Gastroesophageal sphincter (tissue), 4 donors: ENCODE measurements at regions not wholly inside any gene's neighbourhood (a gene's known extent, or its start where the extent isn't known, plus 50 kb on each side); places are given as distances from the start of the nearest gene placed in this dataset.

Experiments
- ATAC-seq: fragments of 150-250 bp; one replicate; pipeline ENCODE4 v1.9.1; 2016; ENCODE audit warnings: mild to moderate bottlenecking, moderate library complexity
- H3K27ac ChIP-seq, 4 donors: fragments of 200-600 bp; sonication (generic) in 3 of 4; 1 replicate in 3 of 4; 2 replicates in 1 of 4; pipeline ENCODE4 v1.5.1; 2016 to 2019
- H3K27me3 ChIP-seq: fragments of 200-600 bp; sonication (generic); one replicate; pipeline ENCODE4 v1.5.1; 2019
- H3K36me3 ChIP-seq, 2 donors: fragments of 200-600 bp; sonication (generic); one replicate each; pipeline ENCODE4 v1.5.1; 2019; ENCODE audit warnings: control low read depth in 1 of 2
- H3K4me1 ChIP-seq, 3 donors: fragments of 200-600 bp; sonication (generic); 1 replicate in 2 of 3; 2 replicates in 1 of 3; pipeline ENCODE4 v1.5.1; 2016 to 2019; ENCODE audit warnings: control low read depth in 2 of 3
- H3K4me3 ChIP-seq, 2 donors: fragments of 200-600 bp; sonication (generic); one replicate each; pipeline ENCODE4 v1.5.1; 2019; ENCODE audit warnings: mild to moderate bottlenecking in 1 of 2, moderate library complexity in 1 of 2
- H3K9me3 ChIP-seq, 3 donors: fragments of 200-600 bp; sonication (generic); one replicate each; pipeline ENCODE4 v1.5.1; 2017 to 2019; ENCODE audit warnings: control low read depth in 2 of 3
- CTCF ChIP-seq, 4 experiments: fragments of 200-600 bp in 2 of 4; fragments of 450-650 bp in 2 of 4; sonication (generic) in 1 of 4; IDR thresholded peaks; one replicate each; pipeline ENCODE4 v1.5.1; 2017 to 2019; ENCODE audit warnings: antibody characterized with exemption in 4 of 4, mild to moderate bottlenecking in 2 of 4, moderate library complexity in 2 of 4
- EP300 ChIP-seq: sonication (generic); formaldehyde crosslinking; IDR thresholded peaks from one replicate; pipeline ENCODE4 v1.6.1; 2017; ENCODE audit warnings: antibody characterized with exemption, mild to moderate bottlenecking
- POLR2A ChIP-seq, 2 donors: fragments of 450-650 bp; IDR thresholded peaks; one replicate each; pipeline ENCODE4 v1.6.1; 2017; ENCODE audit warnings: antibody characterized with exemption in 2 of 2, mild to moderate bottlenecking in 2 of 2, moderate library complexity in 1 of 2
- POLR2AphosphoS5 ChIP-seq: sonication (generic); formaldehyde crosslinking; IDR thresholded peaks from one replicate; pipeline ENCODE4 v1.6.1; 2017; ENCODE audit warnings: antibody characterized with exemption
- WGBS, 2 donors: methylation state at CpG; one replicate each; pipeline ENCODE4 v1.1.5; 2018; ENCODE audit warnings: low coverage in 1 of 2; 5-methylcytosine and 5-hydroxymethylcytosine counted together

GRCh38 chr18:71025505-71026225 lies 736.8 kb downstream of the SOCS6 start:
- H3K4me1 ChIP-seq = no peaks in the 10 kb centered on the region
- H3K36me3 ChIP-seq = no peaks in the 10 kb centered on the region
- no peak overlapping the region for H3K27ac ChIP-seq
- ATAC-seq = no peak
- H3K27me3 ChIP-seq = no peaks in the 10 kb centered on the region
- 65% methylated on average over 6 of the region's 6 CpGs for WGBS, 2 donors
- no peaks in the 10 kb centered on the region for H3K9me3 ChIP-seq
- H3K4me3 ChIP-seq = no peak overlapping the region
- no peak for TF ChIP-seq EP300
- no peak for TF ChIP-seq POLR2A (IDR thresholded peaks at IDR 0.05)
- no peak for TF ChIP-seq POLR2AphosphoS5
- no peak for TF ChIP-seq CTCF (IDR thresholded peaks at IDR 0.05)

- WGBS, 2 donors = 82 to 92% methylated on average over 1 of the region's 1 CpG
- ATAC-seq = no peak
Measured at GRCh38 chr18:71022389-71022788, 733.5 kb downstream of the SOCS6 start.

GRCh38 chr18:71021030-71021362 lies 732.2 kb downstream of the SOCS6 start:
- ATAC-seq = no peak
- TF ChIP-seq POLR2A (IDR thresholded peaks at IDR 0.05) (no peak), EP300 (no peak), CTCF (IDR thresholded peaks at IDR 0.05) (no peak), POLR2AphosphoS5 (no peak)
- H3K36me3 ChIP-seq = no peaks in the 10 kb centered on the region
- no peaks in the 10 kb centered on the region for H3K4me1 ChIP-seq
- peaks cover 0 to under 1% (median 0%) of the 10 kb centered on the region in 3 donors for H3K9me3 ChIP-seq
- H3K4me3 ChIP-seq = no peak overlapping the region
- 96 to 98% methylated on average over 2 of the region's 2 CpGs for WGBS, 2 donors
- no peaks in the 10 kb centered on the region for H3K27me3 ChIP-seq
- no peak overlapping the region for H3K27ac ChIP-seq

More at GRCh38 chr18:71022389-71022788, 733.5 kb downstream of the SOCS6 start:
- H3K4me1 ChIP-seq = no peaks in the 10 kb centered on the region
- H3K27ac ChIP-seq = no peak overlapping the region
- H3K4me3 ChIP-seq = no peak overlapping the region
- H3K36me3 ChIP-seq = no peaks in the 10 kb centered on the region
- TF ChIP-seq POLR2A (IDR thresholded peaks at IDR 0.05) (no peak), POLR2AphosphoS5 (no peak), EP300 (no peak), CTCF (IDR thresholded peaks at IDR 0.05) (no peak)
- no peaks in the 10 kb centered on the region for H3K27me3 ChIP-seq
- no peaks in the 10 kb centered on the region for H3K9me3 ChIP-seq

GRCh38 chr18:71020342-71021029 lies 731.6 kb downstream of the SOCS6 start:
- no peaks in the 10 kb centered on the region for H3K4me1 ChIP-seq
- no peaks in the 10 kb centered on the region for H3K27me3 ChIP-seq
- no peak for ATAC-seq
- 79 to 81% methylated on average over 3 of the region's 3 CpGs for WGBS, 2 donors
- no peak overlapping the region for H3K4me3 ChIP-seq
- peaks cover 0 to 4% (median 0%) of the 10 kb centered on the region in 3 donors for H3K9me3 ChIP-seq
- TF ChIP-seq CTCF (IDR thresholded peaks at IDR 0.05) = no peak
- no peak for TF ChIP-seq EP300
- no peaks in the 10 kb centered on the region for H3K36me3 ChIP-seq
- H3K27ac ChIP-seq = no peak overlapping the region

GRCh38 chr18:71018816-71019215 lies 730.0 kb downstream of the SOCS6 start:
- Histone ChIP-seq H3K9me3 (peaks cover 0 to 4% (median 0%) of the 10 kb centered on the region in 3 donors), H3K27me3 (no peaks in the 10 kb centered on the region), H3K27ac (no peak overlapping the region), H3K4me1 (no peaks in the 10 kb centered on the region), H3K36me3 (no peaks in the 10 kb centered on the region), H3K4me3 (no peak overlapping the region)
- no peak for TF ChIP-seq CTCF (IDR thresholded peaks at IDR 0.05)
- TF ChIP-seq POLR2A (IDR thresholded peaks at IDR 0.05) = no peak
- no peak for TF ChIP-seq EP300
- no peak for TF ChIP-seq POLR2AphosphoS5
- ATAC-seq = no peak
